Suprapubic skin (tissue), 4 donors: ENCODE measurements at regions not wholly inside any gene's neighbourhood (a gene's known extent, or its start where the extent isn't known, plus 50 kb on each side); places are given as distances from the start of the nearest gene placed in this dataset.

Experiments used
- EP300 ChIP-seq: sonication (generic); formaldehyde crosslinking; IDR thresholded peaks from one replicate; pipeline ENCODE4 v1.6.1; 2017; ENCODE audit warnings: antibody characterized with exemption
- POLR2A ChIP-seq, 2 donors: fragments of 450-650 bp; IDR thresholded peaks; one replicate each; pipeline ENCODE4 v1.6.1; 2017; ENCODE audit warnings: antibody characterized with exemption in 2 of 2, mild to moderate bottlenecking in 2 of 2, moderate library complexity in 2 of 2
- POLR2AphosphoS5 ChIP-seq, 3 donors: sonication (generic); formaldehyde crosslinking; IDR thresholded peaks; one replicate each; pipeline ENCODE4 v1.6.1; 2017; ENCODE audit warnings: antibody characterized with exemption in 3 of 3
- TF ChIP-seq, protein P1 (sequence below), 2 donors: fragments of 200-600 bp in 1 of 2; fragments of 450-650 bp in 1 of 2; sonication (generic) in 1 of 2; IDR thresholded peaks; one replicate each; pipeline ENCODE4 v1.5.1; 2016 to 2019; ENCODE audit warnings: antibody characterized with exemption in 2 of 2, mild to moderate bottlenecking in 1 of 2, moderate library complexity in 1 of 2

DNA sequence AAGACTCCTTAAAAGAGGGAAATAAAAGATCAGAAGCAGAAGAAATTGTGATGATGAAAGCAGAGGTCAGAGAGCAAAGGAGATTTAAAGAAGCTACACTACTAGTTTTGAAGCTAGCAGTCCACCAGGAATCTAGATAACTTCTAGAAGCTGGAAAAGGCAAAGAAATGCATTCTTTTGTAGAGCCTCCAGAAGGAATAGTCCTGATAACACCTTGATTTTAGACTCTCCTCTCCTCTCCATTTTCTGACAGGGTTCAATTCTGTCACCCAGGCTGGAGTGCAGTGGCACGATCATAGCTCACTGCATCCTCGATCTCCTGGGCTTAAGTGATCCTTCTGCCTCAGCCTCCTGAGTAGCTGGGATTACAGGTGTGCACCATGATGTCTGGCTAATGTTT, 1187.3 kb upstream of the CNTN5 start:
- TF ChIP-seq, protein P1, sequence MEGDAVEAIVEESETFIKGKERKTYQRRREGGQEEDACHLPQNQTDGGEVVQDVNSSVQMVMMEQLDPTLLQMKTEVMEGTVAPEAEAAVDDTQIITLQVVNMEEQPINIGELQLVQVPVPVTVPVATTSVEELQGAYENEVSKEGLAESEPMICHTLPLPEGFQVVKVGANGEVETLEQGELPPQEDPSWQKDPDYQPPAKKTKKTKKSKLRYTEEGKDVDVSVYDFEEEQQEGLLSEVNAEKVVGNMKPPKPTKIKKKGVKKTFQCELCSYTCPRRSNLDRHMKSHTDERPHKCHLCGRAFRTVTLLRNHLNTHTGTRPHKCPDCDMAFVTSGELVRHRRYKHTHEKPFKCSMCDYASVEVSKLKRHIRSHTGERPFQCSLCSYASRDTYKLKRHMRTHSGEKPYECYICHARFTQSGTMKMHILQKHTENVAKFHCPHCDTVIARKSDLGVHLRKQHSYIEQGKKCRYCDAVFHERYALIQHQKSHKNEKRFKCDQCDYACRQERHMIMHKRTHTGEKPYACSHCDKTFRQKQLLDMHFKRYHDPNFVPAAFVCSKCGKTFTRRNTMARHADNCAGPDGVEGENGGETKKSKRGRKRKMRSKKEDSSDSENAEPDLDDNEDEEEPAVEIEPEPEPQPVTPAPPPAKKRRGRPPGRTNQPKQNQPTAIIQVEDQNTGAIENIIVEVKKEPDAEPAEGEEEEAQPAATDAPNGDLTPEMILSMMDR (IDR thresholded peaks at IDR 0.05): no peak
- TF ChIP-seq EP300: no peak
- TF ChIP-seq POLR2A (IDR thresholded peaks at IDR 0.05): no peak
- TF ChIP-seq POLR2AphosphoS5 (IDR thresholded peaks at IDR 0.05): no peak
